SK-N-SH (cell line): ENCODE measurements at regions not wholly inside any gene's neighbourhood (a gene's known extent, or its start where the extent isn't known, plus 50 kb on each side); places are given as distances from the start of the nearest gene placed in this dataset.

Source experiments
- CTCF ChIA-PET: fragments of 300-600, 350-600 bp; formaldehyde crosslinking; extraction: SDS; loops from one replicate; lab custom pipeline; 2021; lab: Yijun Ruan, JAX
- POLR2A ChIA-PET: fragments of 350-600 bp; sonication (Branson Sonifier 250); formaldehyde crosslinking; extraction: SDS; loops from one replicate; lab custom pipeline; 2020; ENCODE audit warnings: antibody characterized with exemption, inconsistent platforms; lab: Yijun Ruan, JAX
- DNase-seq: peaks from one replicate; pipeline ENCODE4 v3.0.0; 2012
- H2AFZ ChIP-seq: fragments of 200-600 bp; sonication (generic); 2 replicates; pipeline ENCODE4 v1.8.1; 2016; ENCODE audit warnings: antibody characterized with exemption, mild to moderate bottlenecking, low read depth
- H3F3A ChIP-seq: fragments of 200-600 bp; sonication (generic); replicated peaks from 2 replicates; pipeline ENCODE3; 2016; ENCODE audit warnings: antibody characterized with exemption, mild to moderate bottlenecking; ENCODE audit not compliant: insufficient read depth
- H3K27ac ChIP-seq, 2 experiments: fragments of 200-500 bp in 1 of 2; fragments of 200-600 bp in 1 of 2; sonication (Bioruptor generic) in 1 of 2; sonication (generic), shearing (Covaris generic) in 1 of 2; 2 replicates each; pipeline versions ENCODE4 v1.5.1 to v1.6.1; 2014 to 2016; ENCODE audit warnings: low read depth in 2 of 2, inconsistent platforms in 1 of 2, low read length in 1 of 2, mild to moderate bottlenecking in 1 of 2, mixed read lengths in 1 of 2
- H3K27me3 ChIP-seq: fragments of 200-600 bp; sonication (generic), shearing (Covaris generic); 2 replicates; pipeline ENCODE4 v1.6.1; 2016; ENCODE audit warnings: mixed run types; ENCODE audit not compliant: insufficient read depth
- H3K36me3 ChIP-seq, 2 experiments: fragments of 200-500 bp in 1 of 2; fragments of 200-600 bp in 1 of 2; sonication (Bioruptor generic) in 1 of 2; sonication (generic) in 1 of 2; replicated peaks in 1 of 2; 2 replicates each; pipeline versions ENCODE3 to v1.5.1; 2014 to 2016; ENCODE audit warnings: low read length in 1 of 2, mild to moderate bottlenecking in 1 of 2; ENCODE audit not compliant: insufficient read depth in 2 of 2, control insufficient read depth in 1 of 2
- H3K4me1 ChIP-seq, 2 experiments: fragments of 200-500 bp in 1 of 2; fragments of 200-600 bp in 1 of 2; sonication (Bioruptor generic) in 1 of 2; sonication (generic), shearing (Covaris generic) in 1 of 2; 2 replicates each; pipeline versions ENCODE4 v1.5.1 to v1.6.1; 2014 to 2016; ENCODE audit warnings: low read depth in 1 of 2, low read length in 1 of 2, mixed run types in 1 of 2; ENCODE audit not compliant: insufficient read depth in 2 of 2, control insufficient read depth in 1 of 2
- H3K4me2 ChIP-seq: fragments of 200-600 bp; sonication (generic), shearing (Covaris generic); 2 replicates; pipeline ENCODE4 v1.6.1; 2017; ENCODE audit warnings: mixed run types
- H3K4me3 ChIP-seq, 2 experiments: fragments of 200-500 bp in 1 of 2; fragments of 200-600 bp in 1 of 2; sonication (Bioruptor generic) in 1 of 2; sonication (generic), shearing (Covaris generic) in 1 of 2; 2 replicates each; pipeline versions ENCODE4 v1.5.1 to v1.8.1; 2014 to 2016; ENCODE audit warnings: low read depth in 2 of 2, inconsistent platforms in 1 of 2, low read length in 1 of 2, mild to moderate bottlenecking in 1 of 2, mixed read lengths in 1 of 2, moderate library complexity in 1 of 2
- H3K79me2 ChIP-seq: fragments of 200-600 bp; sonication (generic); 2 replicates; pipeline ENCODE4 v1.8.1; 2017; ENCODE audit warnings: mild to moderate bottlenecking; ENCODE audit not compliant: insufficient read depth
- H3K9ac ChIP-seq: fragments of 200-600 bp; sonication (generic); 2 replicates; pipeline ENCODE4 v1.6.1; 2017; ENCODE audit warnings: mixed run types
- H3K9me2 ChIP-seq: fragments of 200-600 bp; sonication (generic); 2 replicates; pipeline ENCODE4 v1.6.1; 2017; ENCODE audit warnings: mixed run types
- H3K9me3 ChIP-seq: fragments of 200-600 bp; sonication (generic); 2 replicates; pipeline ENCODE4 v1.6.1; 2017; ENCODE audit warnings: mixed run types, mild to moderate bottlenecking, moderate library complexity
- H4K20me1 ChIP-seq: fragments of 200-600 bp; sonication (generic); 2 replicates; pipeline ENCODE4 v1.6.1; 2017; ENCODE audit warnings: mild to moderate bottlenecking, mixed run types; ENCODE audit not compliant: insufficient read depth
- CHD2 ChIP-seq: fragments of 150-350 bp; IDR thresholded peaks from 2 replicates; pipeline ENCODE4 v1.6.1; 2018; ENCODE audit warnings: low read length; ENCODE audit not compliant: partially characterized antibody
- GABPA ChIP-seq: IDR thresholded peaks from 2 replicates; pipeline ENCODE4 v1.4.0; 2012; ENCODE audit warnings: low read depth, mild to moderate bottlenecking
- MAX ChIP-seq: IDR thresholded peaks from 2 replicates; pipeline ENCODE4 v1.4.0; 2012; ENCODE audit warnings: low read depth
- MEF2A ChIP-seq: IDR thresholded peaks from 2 replicates; pipeline ENCODE4 v1.4.0; 2012; ENCODE audit warnings: low read depth, borderline replicate concordance
- NFIC ChIP-seq: IDR thresholded peaks from 2 replicates; pipeline ENCODE4 v1.4.0; 2012; ENCODE audit warnings: borderline replicate concordance
- RAD21 ChIP-seq: IDR thresholded peaks from 2 replicates; pipeline ENCODE4 v1.6.1; 2012; ENCODE audit warnings: mild to moderate bottlenecking, low read length
- RFX5 ChIP-seq: IDR thresholded peaks from 2 replicates; pipeline ENCODE4 v1.6.1; 2012; ENCODE audit warnings: mild to moderate bottlenecking, improper control_type of control experiment, low read length
- SIN3A ChIP-seq: IDR thresholded peaks from 2 replicates; pipeline ENCODE4 v1.6.1; 2012; ENCODE audit warnings: low read depth, mild to moderate bottlenecking, low read length, moderate library complexity, borderline replicate concordance
- SMC3 ChIP-seq: IDR thresholded peaks from 2 replicates; pipeline ENCODE4 v1.6.1; 2012; ENCODE audit warnings: low read depth, low read length, improper control_type of control experiment
- TAF1 ChIP-seq: IDR thresholded peaks from 2 replicates; pipeline ENCODE4 v1.6.1; 2012; ENCODE audit warnings: low read depth, mild to moderate bottlenecking, low read length, moderate library complexity, borderline replicate concordance
- TEAD4 ChIP-seq: IDR thresholded peaks from 2 replicates; pipeline ENCODE4 v1.4.0; 2012; ENCODE audit warnings: mild to moderate bottlenecking, borderline replicate concordance; ENCODE audit not compliant: insufficient read depth
- USF2 ChIP-seq: fragments of 150-350 bp; IDR thresholded peaks from 2 replicates; pipeline ENCODE4 v1.6.1; 2017; ENCODE audit warnings: antibody characterized with exemption, low read length, low read depth, borderline replicate concordance
- WGBS: methylation state at CpG from one replicate; pipeline ENCODE4 v1.1.6; 2017; ENCODE audit warnings: low lambda C conversion rate; 5-methylcytosine and 5-hydroxymethylcytosine counted together
- TF ChIP-seq, protein P1 (sequence below): IDR thresholded peaks from 2 replicates; pipeline ENCODE4 v1.4.0; 2012; ENCODE audit warnings: low read depth, borderline replicate concordance
- TF ChIP-seq, protein P2 (sequence below): IDR thresholded peaks from 2 replicates; pipeline ENCODE4 v1.6.1; 2012; ENCODE audit warnings: mild to moderate bottlenecking, low read depth, low read length, moderate library complexity

DNA sequence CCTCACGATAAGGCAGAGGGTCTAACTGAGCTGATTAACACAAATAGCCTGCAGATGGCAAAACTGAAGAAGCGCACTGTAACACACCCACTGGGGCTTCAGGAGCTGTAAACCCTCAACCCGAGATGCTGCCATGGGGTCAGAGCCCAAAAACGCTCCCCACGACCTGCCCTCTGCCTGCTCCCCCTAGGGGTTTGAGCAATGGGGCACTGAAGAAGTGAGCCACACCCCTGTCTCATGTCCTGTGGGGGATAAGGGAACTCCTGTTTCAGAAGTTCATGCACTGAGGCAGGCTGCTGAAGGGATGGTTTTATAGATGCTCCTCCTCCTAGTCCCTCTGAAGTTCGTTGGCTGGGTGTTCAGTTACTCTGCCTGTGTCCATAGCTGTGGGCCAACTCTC lies 105.9 kb upstream of the CELF4 start:
- Histone ChIP-seq H3K4me2 (no peak overlapping the region), H3K4me1 (peaks cover 0 to 5% of the 10 kb centered on the region in 2 experiments; a peak in 1 of 4 replicates), H3K36me3 (no peaks in the 10 kb centered on the region), H3K9me2 (no peaks in the 10 kb centered on the region), H3K27ac (no peak overlapping the region), H3K4me3 (no peak overlapping the region), H3K9ac (no peak overlapping the region), H4K20me1 (no peaks in the 10 kb centered on the region), H3K9me3 (no peaks in the 10 kb centered on the region), H3K27me3 (no peaks in the 10 kb centered on the region), H2AFZ (no peak overlapping the region), H3K79me2 (no peaks in the 10 kb centered on the region), H3F3A (no peaks in the 10 kb centered on the region)
- TF ChIP-seq GABPA (no peak), TEAD4 (no peak), RFX5 (no peak), NFIC (no peak), USF2 (no peak), SIN3A (no peak), CHD2 (no peak), SMC3 (no peak), RAD21 (no peak), TAF1 (no peak), MAX (no peak), MEF2A (no peak)
- TF ChIP-seq, protein P1, sequence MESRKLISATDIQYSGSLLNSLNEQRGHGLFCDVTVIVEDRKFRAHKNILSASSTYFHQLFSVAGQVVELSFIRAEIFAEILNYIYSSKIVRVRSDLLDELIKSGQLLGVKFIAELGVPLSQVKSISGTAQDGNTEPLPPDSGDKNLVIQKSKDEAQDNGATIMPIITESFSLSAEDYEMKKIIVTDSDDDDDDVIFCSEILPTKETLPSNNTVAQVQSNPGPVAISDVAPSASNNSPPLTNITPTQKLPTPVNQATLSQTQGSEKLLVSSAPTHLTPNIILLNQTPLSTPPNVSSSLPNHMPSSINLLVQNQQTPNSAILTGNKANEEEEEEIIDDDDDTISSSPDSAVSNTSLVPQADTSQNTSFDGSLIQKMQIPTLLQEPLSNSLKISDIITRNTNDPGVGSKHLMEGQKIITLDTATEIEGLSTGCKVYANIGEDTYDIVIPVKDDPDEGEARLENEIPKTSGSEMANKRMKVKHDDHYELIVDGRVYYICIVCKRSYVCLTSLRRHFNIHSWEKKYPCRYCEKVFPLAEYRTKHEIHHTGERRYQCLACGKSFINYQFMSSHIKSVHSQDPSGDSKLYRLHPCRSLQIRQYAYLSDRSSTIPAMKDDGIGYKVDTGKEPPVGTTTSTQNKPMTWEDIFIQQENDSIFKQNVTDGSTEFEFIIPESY = no peak
- TF ChIP-seq, protein P2, sequence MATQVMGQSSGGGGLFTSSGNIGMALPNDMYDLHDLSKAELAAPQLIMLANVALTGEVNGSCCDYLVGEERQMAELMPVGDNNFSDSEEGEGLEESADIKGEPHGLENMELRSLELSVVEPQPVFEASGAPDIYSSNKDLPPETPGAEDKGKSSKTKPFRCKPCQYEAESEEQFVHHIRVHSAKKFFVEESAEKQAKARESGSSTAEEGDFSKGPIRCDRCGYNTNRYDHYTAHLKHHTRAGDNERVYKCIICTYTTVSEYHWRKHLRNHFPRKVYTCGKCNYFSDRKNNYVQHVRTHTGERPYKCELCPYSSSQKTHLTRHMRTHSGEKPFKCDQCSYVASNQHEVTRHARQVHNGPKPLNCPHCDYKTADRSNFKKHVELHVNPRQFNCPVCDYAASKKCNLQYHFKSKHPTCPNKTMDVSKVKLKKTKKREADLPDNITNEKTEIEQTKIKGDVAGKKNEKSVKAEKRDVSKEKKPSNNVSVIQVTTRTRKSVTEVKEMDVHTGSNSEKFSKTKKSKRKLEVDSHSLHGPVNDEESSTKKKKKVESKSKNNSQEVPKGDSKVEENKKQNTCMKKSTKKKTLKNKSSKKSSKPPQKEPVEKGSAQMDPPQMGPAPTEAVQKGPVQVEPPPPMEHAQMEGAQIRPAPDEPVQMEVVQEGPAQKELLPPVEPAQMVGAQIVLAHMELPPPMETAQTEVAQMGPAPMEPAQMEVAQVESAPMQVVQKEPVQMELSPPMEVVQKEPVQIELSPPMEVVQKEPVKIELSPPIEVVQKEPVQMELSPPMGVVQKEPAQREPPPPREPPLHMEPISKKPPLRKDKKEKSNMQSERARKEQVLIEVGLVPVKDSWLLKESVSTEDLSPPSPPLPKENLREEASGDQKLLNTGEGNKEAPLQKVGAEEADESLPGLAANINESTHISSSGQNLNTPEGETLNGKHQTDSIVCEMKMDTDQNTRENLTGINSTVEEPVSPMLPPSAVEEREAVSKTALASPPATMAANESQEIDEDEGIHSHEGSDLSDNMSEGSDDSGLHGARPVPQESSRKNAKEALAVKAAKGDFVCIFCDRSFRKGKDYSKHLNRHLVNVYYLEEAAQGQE = no peak
- DNase-seq = no peak
- CTCF ChIA-PET = no interaction called here
- 53% methylated on average over 6 of the region's 6 CpGs for WGBS
- POLR2A ChIA-PET = no interaction called here
